CD4-positive, alpha-beta T cell treated with Interleukin-15 for 4 hours (primary cell): ENCODE measurements at regions not wholly inside any gene's neighbourhood (a gene's known extent, or its start where the extent isn't known, plus 50 kb on each side); places are given as distances from the start of the nearest gene placed in this dataset.

Experiments
- DNase-seq: peaks from one replicate; pipeline ENCODE4 v3.0.0-alpha.2; 2020; ENCODE audit warnings: low spot score

GRCh38 chr2:199627417-199627816 lies 169.7 kb upstream of the SATB2 start:
- no peak for DNase-seq

- no peak for DNase-seq
Measured at GRCh38 chr2:199624958-199625357, 167.2 kb upstream of the SATB2 start.

DNA sequence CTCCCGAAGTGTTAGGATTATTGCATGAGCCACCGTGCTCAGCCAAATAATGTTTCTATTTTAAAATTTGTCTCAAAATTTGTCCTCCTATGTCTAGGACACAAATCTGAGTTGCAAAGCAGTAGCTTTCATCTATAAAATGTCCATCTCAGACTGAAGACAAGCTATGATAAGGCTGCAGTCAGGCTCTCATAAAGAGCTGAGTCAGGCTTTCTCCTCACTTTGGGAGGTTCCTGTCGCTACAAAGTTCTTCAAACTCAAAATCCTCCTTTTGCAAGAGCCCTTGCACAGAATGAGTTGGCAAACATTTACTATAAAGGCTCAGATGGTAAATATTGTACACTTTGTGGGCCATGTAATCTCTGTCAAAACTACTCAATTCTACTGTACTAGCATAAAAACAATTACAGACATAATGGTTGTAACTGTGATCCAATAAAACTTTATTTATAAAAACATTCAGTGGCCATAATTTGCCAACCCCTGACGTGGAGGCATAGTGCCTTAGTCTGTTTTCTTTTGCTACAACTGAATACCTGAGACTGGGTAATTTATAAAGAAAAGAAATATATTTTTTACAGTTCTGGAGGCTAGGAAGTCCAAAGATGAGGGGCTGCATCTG lies 154.9 kb upstream of the SATB2 start:
- DNase-seq = no peak

GRCh38 chr2:199607914-199608313 lies 150.2 kb upstream of the SATB2 start:
- DNase-seq = no peak

- no peak for DNase-seq
Measured at GRCh38 chr2:199606193-199606780, 148.5 kb upstream of the SATB2 start.

DNA sequence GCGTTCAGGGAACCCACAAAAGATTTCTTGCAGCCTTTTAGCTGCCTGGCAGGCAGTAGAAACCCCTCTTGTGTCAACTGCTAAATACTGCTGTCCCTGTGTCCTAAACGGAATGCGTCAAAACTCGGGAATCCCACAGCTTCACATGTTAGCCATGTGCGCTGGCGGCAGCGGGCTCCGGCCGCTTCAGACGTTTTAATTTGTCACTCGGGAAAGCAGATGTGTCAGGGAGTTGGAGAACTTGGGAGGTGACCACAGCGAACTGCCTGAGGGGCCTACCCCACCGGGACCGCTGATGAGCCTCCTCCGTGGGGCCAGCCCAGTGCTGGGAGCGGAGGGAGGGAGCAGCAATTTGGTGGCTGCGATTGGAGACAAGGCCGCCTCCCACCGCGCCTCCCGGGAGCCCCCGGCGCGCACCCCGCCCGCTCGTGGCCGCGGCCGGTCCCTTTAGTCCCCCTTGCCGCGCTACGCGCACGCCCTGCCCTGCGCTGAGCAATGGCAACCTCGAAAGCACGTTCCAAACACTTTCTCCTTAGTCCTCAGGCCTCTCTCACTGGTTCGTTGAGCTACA lies 146.1 kb upstream of the SATB2 start:
- no peak for DNase-seq

DNA sequence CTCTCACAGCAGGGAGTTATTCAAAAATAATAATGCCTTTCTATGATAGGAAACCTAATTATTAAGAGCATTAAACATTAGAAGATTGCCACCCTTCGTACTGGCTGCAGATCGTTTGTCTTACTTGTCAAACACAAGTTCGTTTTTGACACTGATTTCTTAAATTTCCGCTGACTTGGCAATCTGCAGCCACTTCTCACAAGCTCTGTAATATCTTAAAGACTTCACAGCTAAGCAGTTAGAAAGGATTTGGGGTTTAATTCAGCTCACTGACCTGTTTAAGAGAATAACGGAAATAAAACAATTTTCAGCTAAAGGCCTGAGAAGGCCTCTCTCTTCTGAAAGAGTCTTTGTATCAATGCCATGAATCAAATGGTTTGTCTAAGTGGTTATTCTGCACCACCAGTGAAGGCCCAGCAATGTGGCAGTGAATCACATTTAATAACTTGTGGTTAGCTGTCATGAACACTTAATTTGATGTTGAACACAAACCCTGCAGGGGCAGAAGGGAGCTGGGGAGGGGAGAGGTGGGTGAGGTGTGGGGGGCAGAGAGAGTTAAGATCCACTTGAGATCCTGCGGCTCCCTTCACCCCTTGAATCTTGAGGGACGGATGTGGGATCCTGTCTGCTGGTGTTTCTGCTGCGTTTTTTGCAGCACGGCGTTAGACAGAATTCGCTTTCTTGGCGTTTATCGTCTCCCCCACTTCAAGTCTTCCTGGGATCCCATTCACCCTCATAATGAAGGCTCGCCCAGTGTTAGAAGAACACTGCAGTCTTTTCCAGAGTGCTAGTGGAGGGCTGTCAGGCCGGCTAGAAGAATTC lies 145.4 kb upstream of the SATB2 start:
- no peak for DNase-seq

DNA sequence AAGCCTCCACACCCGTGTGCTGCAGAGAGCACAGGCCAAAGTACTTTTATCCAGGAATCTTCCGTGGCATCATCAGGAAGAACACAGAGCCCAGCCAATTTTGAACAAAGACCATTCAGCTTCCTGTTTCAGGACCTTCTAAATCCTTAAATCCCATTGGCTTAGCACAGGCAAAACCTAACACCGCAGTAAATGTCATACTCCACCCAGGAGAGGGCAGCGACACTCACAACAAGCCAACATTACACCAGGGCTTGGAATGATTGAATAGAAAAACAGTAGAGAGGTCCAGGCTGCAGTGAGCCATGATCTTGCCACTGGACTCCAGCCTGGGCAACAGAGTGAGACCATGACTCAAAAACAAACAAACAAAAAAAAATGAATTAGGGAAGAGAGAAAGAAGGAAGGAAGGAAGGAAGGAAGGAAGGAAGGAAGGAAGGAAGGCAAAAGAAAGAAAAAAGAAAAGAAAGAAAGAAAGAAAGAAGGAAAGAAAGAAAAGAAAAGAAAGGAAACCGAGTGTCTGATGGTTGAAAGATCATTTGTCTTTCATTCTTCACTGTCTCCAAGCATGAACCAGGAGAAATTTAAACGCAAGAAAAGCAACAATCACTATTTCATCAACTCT lies 144.6 kb upstream of the SATB2 start:
- no peak for DNase-seq

DNA sequence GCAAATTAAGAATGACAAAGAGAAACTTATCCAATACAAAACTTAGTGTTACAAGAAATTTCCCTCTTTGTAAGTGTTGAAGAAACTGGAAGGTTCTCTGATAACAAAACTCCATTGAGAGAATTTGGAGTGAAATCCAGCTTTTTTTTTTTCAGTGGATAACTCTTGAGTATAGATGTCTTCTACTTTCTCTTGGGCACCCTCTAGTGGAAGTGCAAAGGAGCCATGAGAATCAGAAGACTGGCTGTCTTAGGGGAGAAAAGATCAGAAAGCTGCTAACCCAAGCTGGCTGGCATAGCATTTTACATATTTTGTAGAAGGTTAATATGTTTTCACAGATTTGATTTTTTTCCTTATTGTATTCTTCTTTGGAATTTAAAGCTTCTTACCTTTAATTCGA lies 138.8 kb upstream of the SATB2 start:
- DNase-seq = no peak

- no peak for DNase-seq
Measured at GRCh38 chr2:199594443-199594842, 136.7 kb upstream of the SATB2 start.

GRCh38 chr2:199591826-199592225 lies 134.1 kb upstream of the SATB2 start:
- DNase-seq = no peak

- DNase-seq = no peak
Measured at GRCh38 chr2:199590321-199591203, 132.8 kb upstream of the SATB2 start.

DNA sequence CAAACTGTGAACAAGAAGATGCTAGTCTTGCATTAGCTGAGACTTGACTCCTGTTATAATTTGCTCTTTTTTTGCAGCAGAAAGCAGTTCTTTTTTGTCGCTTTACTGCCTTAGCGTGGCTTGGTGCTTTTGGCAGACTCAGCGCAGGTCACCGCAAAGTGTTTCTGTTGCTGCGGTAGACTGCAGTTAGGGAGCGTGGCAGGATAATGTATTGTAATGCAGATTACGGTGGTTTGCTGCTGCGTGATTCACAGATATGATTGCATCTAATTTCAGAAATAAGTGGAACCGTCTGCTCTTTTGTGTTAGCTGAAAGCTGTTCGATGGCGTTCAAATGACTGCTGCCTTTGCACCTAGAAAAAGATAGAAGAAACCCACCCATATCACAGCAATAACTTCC lies 131.6 kb upstream of the SATB2 start:
- no peak for DNase-seq

GRCh38 chr2:199588054-199588453 lies 130.3 kb upstream of the SATB2 start:
- DNase-seq = no peak

DNA sequence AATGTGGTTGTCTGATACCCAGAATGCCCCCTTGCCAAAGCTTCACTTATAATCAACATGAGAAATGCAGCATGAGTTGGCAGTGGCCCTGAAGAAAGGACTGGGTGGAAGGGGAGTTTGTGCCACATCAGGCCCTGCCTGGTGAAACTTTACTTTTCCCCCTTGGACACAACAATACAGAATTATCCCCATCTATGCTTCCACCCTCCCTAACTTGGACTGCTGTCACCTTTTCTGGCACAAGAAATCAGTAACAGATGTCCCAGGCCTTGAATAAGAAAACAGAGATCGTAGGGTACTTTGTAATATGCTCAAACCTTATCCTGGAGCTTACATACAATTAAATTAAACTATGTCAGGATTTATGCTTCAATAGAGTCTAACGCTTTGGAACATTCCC lies 128.9 kb upstream of the SATB2 start:
- no peak for DNase-seq

- no peak for DNase-seq
Measured at GRCh38 chr2:199583676-199584075, 125.9 kb upstream of the SATB2 start.

- no peak for DNase-seq
Measured at GRCh38 chr2:199581935-199582360, 124.2 kb upstream of the SATB2 start.

GRCh38 chr2:199581408-199581807 lies 123.7 kb upstream of the SATB2 start:
- no peak for DNase-seq

GRCh38 chr2:199575416-199575815 lies 117.7 kb upstream of the SATB2 start:
- DNase-seq = no peak

DNA sequence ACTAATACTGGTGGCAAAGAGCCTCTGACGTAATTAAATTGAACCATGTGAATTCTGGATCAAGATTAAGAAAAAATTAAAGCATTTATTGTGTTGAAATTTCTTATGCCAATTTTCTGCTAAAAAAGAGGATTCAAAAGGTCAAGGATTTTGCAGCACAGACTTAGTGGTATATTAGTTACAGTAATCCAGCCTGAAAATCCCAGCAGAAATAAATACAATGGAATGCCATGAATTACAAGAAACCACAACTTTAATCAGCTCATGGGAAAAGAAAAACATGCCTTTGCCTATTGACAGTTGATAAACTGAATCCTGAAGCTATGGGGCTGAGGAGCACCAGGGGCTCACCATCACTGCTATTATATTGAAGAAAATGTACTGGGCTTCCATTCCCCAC lies 114.8 kb upstream of the SATB2 start:
- DNase-seq = no peak

DNA sequence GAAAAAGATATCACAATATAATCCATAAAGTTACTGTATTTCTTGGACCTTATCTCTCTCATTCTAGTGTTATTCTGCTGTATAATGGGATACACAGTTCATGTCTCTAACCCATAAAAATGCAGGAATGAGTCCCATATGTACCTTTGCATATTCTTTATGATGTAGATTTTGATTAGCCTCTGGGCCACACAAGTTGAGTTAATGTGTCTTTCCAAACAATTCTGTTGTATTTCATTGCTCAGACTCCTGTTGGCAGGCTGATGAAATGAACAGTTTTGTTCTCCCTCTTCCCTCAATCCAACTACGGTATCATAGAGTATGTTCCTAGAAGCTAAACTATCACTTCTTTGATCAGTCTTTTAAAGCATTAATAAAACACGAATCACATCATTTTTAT lies 113.2 kb upstream of the SATB2 start:
- DNase-seq = no peak

DNA sequence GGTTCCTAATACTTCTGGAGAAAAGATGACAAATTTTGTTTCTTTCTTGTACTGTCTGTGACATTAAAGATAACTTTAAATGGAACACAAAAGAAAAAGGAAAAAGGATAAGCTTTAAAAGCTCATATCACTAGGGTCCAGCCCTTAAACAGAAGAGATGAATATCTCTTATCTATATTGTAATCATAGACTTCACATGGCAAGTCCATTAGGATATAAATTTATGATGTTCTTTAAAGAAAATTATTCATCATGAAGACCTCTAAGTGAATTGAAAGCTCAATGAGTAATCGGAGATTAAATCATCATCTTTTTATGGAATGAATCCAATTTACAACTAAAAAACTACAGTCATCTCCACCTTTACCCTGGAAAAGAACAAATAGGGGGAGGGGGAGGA lies 111.6 kb upstream of the SATB2 start:
- no peak for DNase-seq
